Heart left ventricle (tissue), 16 donors: ENCODE measurements at regions not wholly inside any gene's neighbourhood (a gene's known extent, or its start where the extent isn't known, plus 50 kb on each side); places are given as distances from the start of the nearest gene placed in this dataset.

Experiments used
- ATAC-seq, 4 donors: fragments of 200-7000 bp; cut with Tn5 transposase; one replicate each; pipeline ENCODE4 v1.9.1; 2020 to 2022; ENCODE audit warnings: moderate library complexity in 4 of 4, mild to moderate bottlenecking in 3 of 4, moderate number of reproducible peaks in 1 of 4
- DNase-seq, 5 donors: peaks; one replicate each; pipeline ENCODE4 v3.0.0-alpha.2; 2020
- H3K27ac ChIP-seq, 12 donors: fragments of 200-600 bp; sonication (generic) in 4 of 12; one replicate each; pipeline versions ENCODE4 v1.5.0 to v1.8.0; 2016 to 2022; ENCODE audit warnings: mild to moderate bottlenecking in 2 of 12
- H3K27me3 ChIP-seq, 9 donors: fragments of 200-600 bp; sonication (generic) in 2 of 9; one replicate each; pipeline versions ENCODE4 v1.5.1 to v1.8.0; 2016 to 2022; ENCODE audit warnings: mild to moderate bottlenecking in 3 of 9
- H3K36me3 ChIP-seq, 9 donors: fragments of 200-600 bp; sonication (generic) in 2 of 9; one replicate each; pipeline versions ENCODE4 v1.5.0 to v1.8.0; 2018 to 2022; ENCODE audit warnings: mild to moderate bottlenecking in 2 of 9
- H3K4me1 ChIP-seq, 12 donors: fragments of 200-600 bp; sonication (generic) in 4 of 12; one replicate each; pipeline versions ENCODE4 v1.5.0 to v1.8.0; 2016 to 2022; ENCODE audit warnings: mild to moderate bottlenecking in 3 of 12
- H3K4me3 ChIP-seq, 12 donors: fragments of 200-600 bp; sonication (generic) in 4 of 12; one replicate each; pipeline versions ENCODE4 v1.5.0 to v1.8.0; 2017 to 2022; ENCODE audit warnings: mild to moderate bottlenecking in 9 of 12, moderate library complexity in 4 of 12
- H3K9me3 ChIP-seq, 12 donors: fragments of 200-600 bp; sonication (generic) in 4 of 12; one replicate each; pipeline versions ENCODE4 v1.5.0 to v1.8.0; 2016 to 2022; ENCODE audit warnings: mild to moderate bottlenecking in 1 of 12
- POLR2A ChIP-seq, 2 donors: fragments of 450-650 bp; IDR thresholded peaks; one replicate each; pipeline ENCODE4 v1.6.1; 2017; ENCODE audit warnings: antibody characterized with exemption in 2 of 2, mild to moderate bottlenecking in 2 of 2, moderate library complexity in 2 of 2
- WGBS, 4 donors: extraction: QIAGEN DNeasy Blood & Tissue Kit in 2 of 4; methylation state at CpG; one replicate each; pipeline versions ENCODE4 v1.1.5 to v1.1.7; 2013 to 2018; 5-methylcytosine and 5-hydroxymethylcytosine counted together
- intact Hi-C, 10 donors: fragments of 100-400 bp; cut with DNase I; formaldehyde crosslinking; loops; one replicate each; pipeline versions ENCODE4 v1.11.1 to v1.14.2; 2022
- TF ChIP-seq, protein P1 (sequence below), 12 donors: fragments of 200-600 bp; sonication (generic) in 4 of 12; IDR thresholded peaks; one replicate each; pipeline versions ENCODE4 v1.5.0 to v1.8.0; 2018 to 2022; ENCODE audit warnings: antibody characterized with exemption in 12 of 12, mild to moderate bottlenecking in 5 of 12
- donor health status: ischemic (EF 13 %, LVEDD 7.1; RV severe dilation, severe dysfunction).
- donor health status: healthy with polysubstance abuse.
- donor health status: DM: no; HTN: yes; CAD: no.
- donor health status: DM: no; HTN: no; CAD: no.
- donor health status: ischemic (EF 25% LVEDD 6.9; RV normal size, moderate dysfunction).
- donor health status: ischemic (EF 25% LVEDD 5.7; RV mildly dilated, moderate dysfunction).
- donor health status: healthy.
- donor health status: DM: yes; HTN: yes; CAD: no.
- donor health status: ischemic (EF 35%, LVEDD 5.7; RV mildly dilated, moderate dysfunction).
- donor health status: nonischemic (EF 11% LVEDD 7.7; RV severe dilation, severe dysfunction).
- donor health status: DM: yes; HTN: yes; CAD: no.
- donor health status: PGD.
- donor health status: ischemic (EF 29% LVEDD 5.4; RV normal size, mild dysfunction).
- donor health status: nonischemic (EF 23%, LVEDD 6.1; RV moderate dilation, normal function).

DNA sequence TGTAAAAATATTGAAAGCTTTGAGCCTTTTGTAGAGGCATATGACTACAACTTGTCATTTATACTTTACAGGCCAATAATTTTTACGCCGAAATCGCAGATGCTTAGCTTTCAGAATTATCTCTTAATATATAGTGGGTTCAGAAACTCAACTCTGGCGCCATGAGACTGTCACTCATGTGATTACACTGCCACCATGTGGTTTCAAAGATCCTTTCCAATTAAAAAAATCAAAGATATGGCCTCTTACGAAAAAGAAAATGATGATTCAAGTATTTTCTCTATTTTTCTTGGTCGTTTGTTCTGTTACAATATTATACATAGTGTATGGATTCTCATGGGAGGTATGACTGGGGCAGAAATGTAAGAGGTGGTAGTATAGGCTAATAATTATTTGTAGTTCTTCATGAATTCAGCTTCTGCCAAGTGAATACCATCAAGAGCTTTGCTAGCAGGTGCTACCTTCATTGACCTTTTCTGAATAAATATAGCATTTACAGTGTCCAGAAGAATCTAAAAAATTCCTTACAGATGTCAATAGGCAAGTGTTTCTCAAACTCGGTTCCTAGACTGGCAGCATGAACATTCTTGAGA is 751.7 kb upstream of the GOLIM4 start:
- H3K27me3 ChIP-seq, result peaks cover 0 to 11% (median 0%) of the 10 kb centered on the region in 9 donors
- DNase-seq, result peak in 1 of 5 donors; percentile 5
- intact Hi-C loops, result loop anchor here (1.0 to 10.0 kb wide), 8 partner anchors 335 to 803 kb away; no protein-coding TSS in a partner anchor
- ATAC-seq, result peak in 1 of 4 donors; percentile 42
- peaks cover 0 to 4% (median 0%) of the 10 kb centered on the region in 12 donors for H3K9me3 ChIP-seq
- H3K4me1 ChIP-seq, result peaks cover 0 to 3% (median 0%) of the 10 kb centered on the region in 12 donors
- no peaks in the 10 kb centered on the region for H3K36me3 ChIP-seq
- H3K27ac ChIP-seq, result no peak overlapping the region
- WGBS, 4 donors, result 14 to 18% (median 15%) methylated on average over 7 of the region's 7 CpGs
- no peak overlapping the region for H3K4me3 ChIP-seq
- TF ChIP-seq, protein P1, sequence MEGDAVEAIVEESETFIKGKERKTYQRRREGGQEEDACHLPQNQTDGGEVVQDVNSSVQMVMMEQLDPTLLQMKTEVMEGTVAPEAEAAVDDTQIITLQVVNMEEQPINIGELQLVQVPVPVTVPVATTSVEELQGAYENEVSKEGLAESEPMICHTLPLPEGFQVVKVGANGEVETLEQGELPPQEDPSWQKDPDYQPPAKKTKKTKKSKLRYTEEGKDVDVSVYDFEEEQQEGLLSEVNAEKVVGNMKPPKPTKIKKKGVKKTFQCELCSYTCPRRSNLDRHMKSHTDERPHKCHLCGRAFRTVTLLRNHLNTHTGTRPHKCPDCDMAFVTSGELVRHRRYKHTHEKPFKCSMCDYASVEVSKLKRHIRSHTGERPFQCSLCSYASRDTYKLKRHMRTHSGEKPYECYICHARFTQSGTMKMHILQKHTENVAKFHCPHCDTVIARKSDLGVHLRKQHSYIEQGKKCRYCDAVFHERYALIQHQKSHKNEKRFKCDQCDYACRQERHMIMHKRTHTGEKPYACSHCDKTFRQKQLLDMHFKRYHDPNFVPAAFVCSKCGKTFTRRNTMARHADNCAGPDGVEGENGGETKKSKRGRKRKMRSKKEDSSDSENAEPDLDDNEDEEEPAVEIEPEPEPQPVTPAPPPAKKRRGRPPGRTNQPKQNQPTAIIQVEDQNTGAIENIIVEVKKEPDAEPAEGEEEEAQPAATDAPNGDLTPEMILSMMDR (IDR thresholded peaks at IDR 0.05), result peak; percentile 44 to 75 (median 67)
- TF ChIP-seq POLR2A (IDR thresholded peaks at IDR 0.05), result no peak

DNA sequence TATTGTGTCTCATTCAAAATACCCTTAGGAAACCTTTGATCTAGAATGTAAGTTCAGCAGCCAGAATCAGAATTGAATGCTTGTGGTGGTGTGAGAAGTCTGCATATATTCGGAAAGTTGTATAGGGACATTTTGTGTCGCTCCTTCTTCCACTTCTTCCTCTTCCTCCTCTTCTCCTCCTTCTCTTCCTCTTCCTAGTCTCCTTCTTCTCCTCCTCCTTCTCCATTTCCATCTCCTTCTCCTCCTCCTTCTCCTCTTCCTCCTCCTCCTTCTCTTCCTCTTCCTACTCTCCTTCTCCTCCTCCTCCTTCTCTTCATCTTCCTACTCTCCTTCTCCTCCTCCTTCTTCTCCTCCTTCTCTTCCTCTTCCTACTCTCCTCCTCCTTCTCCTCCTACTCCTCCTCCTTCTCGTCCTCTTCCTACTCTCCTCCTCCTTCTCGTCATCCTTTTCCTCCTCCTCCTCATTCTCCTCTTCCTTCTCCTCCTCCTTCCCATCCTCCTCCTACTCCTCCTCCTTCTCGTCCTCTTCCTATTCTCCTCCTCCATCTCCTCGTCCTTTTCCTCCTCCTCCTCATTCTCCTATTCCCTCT is 749.3 kb upstream of the GOLIM4 start:
- Histone ChIP-seq H3K4me3 (no peak overlapping the region), H3K27me3 (peaks cover 0 to 8% (median 0%) of the 10 kb centered on the region in 9 donors), H3K27ac (no peak overlapping the region), H3K36me3 (no peaks in the 10 kb centered on the region), H3K4me1 (peaks cover 0 to 3% (median 0%) of the 10 kb centered on the region in 12 donors), H3K9me3 (no peaks in the 10 kb centered on the region)
- 71 to 75% (median 72%) methylated on average over 6 of the region's 6 CpGs for WGBS, 4 donors
- intact Hi-C loops, result loop anchor here in 9 of 10 donors (2.0 to 10.0 kb wide), 4 partner anchors 333 to 800 kb away; no protein-coding TSS in a partner anchor
- ATAC-seq (no peak), DNase-seq (no peak)
- TF ChIP-seq, protein P1 (IDR thresholded peaks at IDR 0.05), result no peak
- no peak for TF ChIP-seq POLR2A (IDR thresholded peaks at IDR 0.05)

DNA sequence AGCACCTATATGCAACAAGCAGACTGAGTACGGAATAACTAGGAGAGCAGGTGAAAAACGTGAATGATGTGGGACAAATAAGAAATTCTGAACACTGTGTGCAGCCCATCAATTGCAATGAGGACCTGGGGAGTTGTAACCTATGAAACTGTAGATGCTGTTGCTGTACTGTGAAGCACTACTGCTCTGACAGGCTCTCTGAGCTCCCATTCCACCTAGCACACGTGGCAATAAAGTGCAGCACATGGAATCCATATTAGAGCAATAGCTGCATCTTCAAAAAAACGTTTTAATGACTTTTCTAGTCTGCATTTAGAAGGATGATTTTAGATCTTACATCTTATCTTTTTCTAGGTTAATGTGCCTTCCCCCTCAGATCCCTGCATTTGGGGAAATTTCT is 748.7 kb upstream of the GOLIM4 start:
- no peak overlapping the region for H3K4me3 ChIP-seq
- H3K4me1 ChIP-seq, result peaks cover 0 to 3% (median 0%) of the 10 kb centered on the region in 12 donors
- ATAC-seq, result no peak
- no peak for TF ChIP-seq POLR2A (IDR thresholded peaks at IDR 0.05)
- TF ChIP-seq, protein P1 (IDR thresholded peaks at IDR 0.05), result no peak
- intact Hi-C loops, result loop anchor here in 4 of 10 donors (2.0 to 10.0 kb wide), 2 partner anchors 634 to 800 kb away; no protein-coding TSS in a partner anchor
- 72 to 81% (median 75%) methylated on average over 4 of the region's 4 CpGs for WGBS, 4 donors
- no peaks in the 10 kb centered on the region for H3K9me3 ChIP-seq
- DNase-seq, result no peak
- H3K36me3 ChIP-seq, result no peaks in the 10 kb centered on the region
- peaks cover 0 to 8% (median 0%) of the 10 kb centered on the region in 9 donors for H3K27me3 ChIP-seq
- no peak overlapping the region for H3K27ac ChIP-seq

DNA sequence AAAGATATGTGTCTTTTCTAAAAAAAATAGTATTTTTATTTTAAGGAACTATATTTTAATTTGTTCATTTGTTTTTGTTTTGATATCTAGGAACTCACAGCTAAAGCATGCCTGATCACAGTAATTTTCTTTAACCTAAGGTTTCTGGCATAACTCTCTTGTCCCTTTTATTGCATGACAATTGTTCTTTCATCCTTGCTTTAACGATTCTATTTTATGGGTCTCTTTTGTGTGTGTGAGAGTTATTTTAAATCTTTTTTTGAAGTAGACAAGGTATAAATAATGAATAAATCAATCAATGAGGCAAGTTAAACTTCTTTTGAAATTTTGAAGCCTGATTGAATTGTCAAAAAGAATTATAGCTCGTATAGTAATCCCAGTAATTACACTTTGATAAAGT is 747.8 kb upstream of the GOLIM4 start:
- ATAC-seq (no peak), DNase-seq (no peak)
- peaks cover 0 to 8% (median 0%) of the 10 kb centered on the region in 9 donors for H3K27me3 ChIP-seq
- H3K9me3 ChIP-seq, result no peaks in the 10 kb centered on the region
- H3K36me3 ChIP-seq, result no peaks in the 10 kb centered on the region
- WGBS, 4 donors, result 78 to 84% (median 83%) methylated on average over 2 of the region's 2 CpGs
- no peak overlapping the region for H3K27ac ChIP-seq
- no peak for TF ChIP-seq POLR2A (IDR thresholded peaks at IDR 0.05)
- TF ChIP-seq, protein P1 (IDR thresholded peaks at IDR 0.05), result no peak
- H3K4me3 ChIP-seq, result no peak overlapping the region
- intact Hi-C loops, result loop anchor here in 3 of 10 donors (10.0 kb wide), 1 partner anchor 799 kb away; no protein-coding TSS in a partner anchor
- peaks cover 0 to 3% (median 0%) of the 10 kb centered on the region in 12 donors for H3K4me1 ChIP-seq
